AG09309 (cell line): ENCODE measurements at regions not wholly inside any gene's neighbourhood (a gene's known extent, or its start where the extent isn't known, plus 50 kb on each side); places are given as distances from the start of the nearest gene placed in this dataset.

Experiments
- DNase-seq: peaks from one replicate; pipeline ENCODE4 v3.0.0-alpha.2; 2010; ENCODE audit warnings: low read depth
- H3K4me3 ChIP-seq: 2 replicates; pipeline ENCODE4 v1.5.1; 2011; ENCODE audit warnings: mild to moderate bottlenecking, low read depth, low read length, moderate library complexity; ENCODE audit not compliant: control insufficient read depth
- TF ChIP-seq, protein P1 (sequence below): IDR thresholded peaks from 2 replicates; pipeline ENCODE4 v1.5.1; 2011; ENCODE audit warnings: mild to moderate bottlenecking, low read depth, low read length, inconsistent platforms; ENCODE audit not compliant: insufficient read depth, control insufficient read depth; ENCODE audit errors: missing control alignments

DNA sequence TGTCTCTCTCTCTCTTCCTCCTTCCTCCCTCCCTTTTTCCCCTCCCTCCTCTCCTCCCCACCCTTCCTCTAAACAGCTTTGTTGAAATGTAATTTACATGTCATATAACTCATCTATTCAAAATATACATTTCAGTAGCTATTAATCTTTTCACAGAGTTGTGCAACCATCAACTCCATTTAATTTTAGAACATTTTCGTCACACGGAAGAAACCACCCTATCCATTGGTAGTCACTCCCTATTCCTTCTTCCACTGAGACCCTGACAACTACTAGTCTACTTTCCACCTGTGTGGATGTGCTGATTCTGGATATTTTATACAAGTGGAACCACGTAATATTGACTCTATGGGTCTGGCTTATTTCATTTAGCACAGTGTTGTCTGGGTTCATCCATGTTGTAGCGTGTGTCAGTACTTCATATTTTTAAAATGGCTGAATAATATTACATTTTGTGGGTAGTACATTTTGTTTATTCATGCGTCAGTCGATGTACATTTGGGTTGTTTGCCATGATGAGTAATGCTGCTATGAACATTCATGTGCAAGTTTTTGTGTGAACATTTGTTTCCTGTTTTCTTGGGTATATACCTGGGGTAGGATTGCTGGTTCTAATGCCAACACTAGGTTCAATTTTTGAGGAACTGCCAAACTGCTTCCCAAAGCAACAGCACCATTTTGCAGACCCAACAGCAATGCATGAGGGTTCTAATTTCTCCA lies 100.1 kb upstream of the GCFC2 start:
- no peak for DNase-seq
- TF ChIP-seq, protein P1, sequence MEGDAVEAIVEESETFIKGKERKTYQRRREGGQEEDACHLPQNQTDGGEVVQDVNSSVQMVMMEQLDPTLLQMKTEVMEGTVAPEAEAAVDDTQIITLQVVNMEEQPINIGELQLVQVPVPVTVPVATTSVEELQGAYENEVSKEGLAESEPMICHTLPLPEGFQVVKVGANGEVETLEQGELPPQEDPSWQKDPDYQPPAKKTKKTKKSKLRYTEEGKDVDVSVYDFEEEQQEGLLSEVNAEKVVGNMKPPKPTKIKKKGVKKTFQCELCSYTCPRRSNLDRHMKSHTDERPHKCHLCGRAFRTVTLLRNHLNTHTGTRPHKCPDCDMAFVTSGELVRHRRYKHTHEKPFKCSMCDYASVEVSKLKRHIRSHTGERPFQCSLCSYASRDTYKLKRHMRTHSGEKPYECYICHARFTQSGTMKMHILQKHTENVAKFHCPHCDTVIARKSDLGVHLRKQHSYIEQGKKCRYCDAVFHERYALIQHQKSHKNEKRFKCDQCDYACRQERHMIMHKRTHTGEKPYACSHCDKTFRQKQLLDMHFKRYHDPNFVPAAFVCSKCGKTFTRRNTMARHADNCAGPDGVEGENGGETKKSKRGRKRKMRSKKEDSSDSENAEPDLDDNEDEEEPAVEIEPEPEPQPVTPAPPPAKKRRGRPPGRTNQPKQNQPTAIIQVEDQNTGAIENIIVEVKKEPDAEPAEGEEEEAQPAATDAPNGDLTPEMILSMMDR = no peak
- no peak overlapping the region for H3K4me3 ChIP-seq

DNA sequence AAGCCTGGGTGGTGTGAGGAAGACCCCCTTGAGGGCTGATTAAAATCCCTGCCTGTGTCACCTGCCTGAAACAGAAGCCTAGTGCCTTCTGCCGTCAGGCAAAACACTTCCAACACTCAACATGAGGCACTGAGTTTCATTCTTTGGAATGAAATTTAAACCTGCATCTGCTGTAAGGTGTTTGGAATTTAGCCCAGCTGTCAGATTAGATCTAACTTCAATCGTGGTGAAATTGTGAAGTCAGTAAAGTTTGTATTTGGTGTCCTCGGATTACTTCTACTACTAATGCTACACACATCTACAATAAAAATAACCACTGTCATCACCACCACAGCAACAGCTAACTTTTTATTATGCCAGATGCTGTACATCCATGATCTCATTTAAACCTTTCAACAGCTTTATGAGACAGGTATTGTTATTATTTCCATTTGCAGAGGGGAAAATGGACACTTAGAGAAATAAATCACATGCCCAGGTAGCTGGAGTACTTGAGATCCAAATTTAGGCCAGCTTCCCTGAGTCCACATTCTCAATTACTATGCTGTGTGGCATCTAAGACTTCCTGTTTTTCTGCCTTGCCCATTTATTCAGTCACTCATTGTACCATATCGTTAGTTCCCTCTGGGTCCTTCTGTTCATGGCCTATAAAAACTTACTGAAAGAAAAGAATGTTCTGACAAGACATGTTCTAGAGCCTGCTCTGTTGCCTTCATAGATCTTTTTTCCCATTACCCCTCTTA lies 98.2 kb upstream of the GCFC2 start:
- H3K4me3 ChIP-seq = no peak overlapping the region
- TF ChIP-seq, protein P1 = no peak
- DNase-seq = no peak

DNA sequence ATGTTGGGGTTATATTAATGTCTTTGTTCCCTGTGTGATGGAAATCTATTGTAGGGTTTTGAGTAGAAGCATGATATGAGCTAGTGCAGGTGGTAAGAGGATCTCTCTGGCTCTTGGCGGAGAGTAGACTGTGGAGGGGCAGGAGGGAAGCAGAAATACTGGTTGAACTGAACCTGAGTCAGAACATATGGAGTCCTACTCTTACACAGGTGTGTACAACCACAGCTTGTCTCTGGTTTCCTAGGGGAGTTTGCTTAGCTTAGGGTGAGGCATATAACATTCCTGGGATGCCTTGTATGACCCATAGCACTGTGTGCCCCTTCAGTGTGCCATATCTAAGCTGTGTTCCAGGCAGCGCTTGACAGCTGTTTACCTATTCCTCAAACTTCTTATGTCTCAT lies 97.3 kb upstream of the GCFC2 start:
- TF ChIP-seq, protein P1 = no peak
- H3K4me3 ChIP-seq = no peak overlapping the region
- DNase-seq = no peak

DNA sequence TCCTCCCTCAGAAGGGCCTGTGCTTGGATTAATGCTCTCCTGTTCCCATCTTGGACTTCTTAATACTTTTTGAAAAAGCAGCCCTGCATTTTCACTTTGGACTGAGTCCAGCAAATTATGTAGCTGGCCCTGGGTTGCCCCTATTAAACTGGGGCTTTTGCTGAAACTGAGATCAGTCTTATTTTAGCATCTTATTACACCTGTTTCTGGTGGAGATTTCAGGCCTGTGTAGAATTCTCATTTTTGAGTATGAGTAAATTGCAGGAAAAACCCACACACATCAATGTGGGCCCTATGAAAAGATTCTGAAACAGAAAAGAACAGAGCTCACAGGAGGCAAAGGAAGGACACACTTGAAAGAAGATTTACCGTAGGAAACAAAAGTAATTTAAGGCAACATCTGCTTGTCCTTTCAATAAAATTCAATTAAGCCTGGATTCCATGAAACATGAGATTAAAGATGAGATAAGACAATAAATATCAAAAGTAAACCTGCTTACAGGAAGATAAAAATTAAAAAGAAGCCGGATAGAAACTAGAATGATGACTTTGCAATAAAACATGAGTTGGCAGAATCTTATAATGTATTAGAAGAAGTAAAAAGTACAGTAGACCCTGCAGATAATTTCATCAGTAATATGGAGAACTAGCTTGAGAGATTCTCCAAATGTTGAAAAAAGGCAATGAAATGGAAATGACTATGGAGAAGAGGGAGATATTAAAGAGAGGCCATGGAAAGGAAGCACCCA lies 90.7 kb upstream of the GCFC2 start:
- H3K4me3 ChIP-seq = no peak overlapping the region
- TF ChIP-seq, protein P1 = no peak
- no peak for DNase-seq

DNA sequence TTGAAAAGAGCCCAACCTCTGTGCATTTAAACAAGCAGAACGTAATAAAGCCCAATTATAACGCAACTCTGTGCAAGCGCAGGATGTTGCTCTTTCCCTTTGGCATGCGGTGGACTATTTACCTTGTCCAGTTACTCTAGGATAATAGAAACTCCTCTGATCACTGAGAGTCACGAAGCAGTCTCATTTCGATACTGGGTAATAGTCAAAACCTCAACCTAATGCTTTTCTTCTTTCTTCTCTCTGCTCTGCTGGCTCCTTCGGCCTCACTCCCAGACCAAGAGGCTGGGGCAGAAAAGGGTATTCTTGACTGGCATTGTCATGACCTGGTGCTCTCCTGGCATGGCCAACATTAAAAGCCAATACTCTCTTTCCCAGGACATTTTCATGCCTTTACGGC lies 89.7 kb upstream of the GCFC2 start:
- no peak overlapping the region for H3K4me3 ChIP-seq
- no peak for DNase-seq
- TF ChIP-seq, protein P1 = no peak

DNA sequence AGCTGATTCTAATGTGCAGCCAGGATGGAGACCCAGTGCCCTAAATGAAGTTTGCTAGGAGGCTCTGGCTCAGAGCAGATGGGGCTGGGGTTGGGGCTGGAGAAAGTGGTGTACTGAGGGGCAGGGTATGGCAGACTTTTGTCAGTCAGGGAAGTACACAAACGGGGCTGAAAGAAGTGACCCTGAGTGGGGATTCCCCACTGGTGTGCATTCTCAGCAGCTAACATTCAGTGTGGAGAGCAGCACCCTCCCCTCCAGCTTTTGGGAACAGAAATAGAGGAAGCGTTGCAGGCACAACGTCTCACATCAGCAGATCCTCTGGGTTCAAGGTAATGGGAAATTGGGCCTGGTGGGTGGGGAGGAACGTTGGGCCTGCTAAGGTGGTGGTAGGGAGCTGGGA lies 89.1 kb upstream of the GCFC2 start:
- no peak for DNase-seq
- TF ChIP-seq, protein P1 = no peak
- H3K4me3 ChIP-seq = no peak overlapping the region
